Frontal cortex (tissue), 3 donors: ENCODE measurements at regions not wholly inside any gene's neighbourhood (a gene's known extent, or its start where the extent isn't known, plus 50 kb on each side); places are given as distances from the start of the nearest gene placed in this dataset.

ENCODE experiments used
- DNase-seq, 2 donors: peaks; one replicate each; pipeline ENCODE4 v3.0.0; 2012; ENCODE audit warnings: low spot score in 2 of 2
- FAIRE-seq: peaks from 2 replicates; lab custom pipeline; 2012; peaks lifted over from hg19 to GRCh38; lab: Jason Lieb, UNC
- donor health status: control.
- donor health status: control.
- donor health status: control.

- DNase-seq (no peak), FAIRE-seq (no peak)
Observed at GRCh38 chr2:136482966-136483365, 282.4 kb upstream of the THSD7B start.

GRCh38 chr2:136482006-136482405, 283.3 kb upstream of the THSD7B start:
- no peak for FAIRE-seq
- no peak for DNase-seq

- FAIRE-seq: no peak
- DNase-seq: no peak
Observed at GRCh38 chr2:136479696-136480095, 285.6 kb upstream of the THSD7B start.

GRCh38 chr2:136468799-136469369, 296.5 kb upstream of the THSD7B start:
- FAIRE-seq (no peak), DNase-seq (no peak)

- no peak for FAIRE-seq
- no peak for DNase-seq
Observed at GRCh38 chr2:136452528-136452927, 312.8 kb upstream of the THSD7B start.

- FAIRE-seq (no peak), DNase-seq (no peak)
Observed at GRCh38 chr2:136448986-136449780, 316.2 kb upstream of the THSD7B start.

GRCh38 chr2:136448432-136448831, 316.9 kb upstream of the THSD7B start:
- DNase-seq (no peak), FAIRE-seq (no peak)

- no peak for FAIRE-seq
- no peak for DNase-seq
Observed at GRCh38 chr2:136444323-136444722, 321.0 kb upstream of the THSD7B start.

- DNase-seq: no peak
- FAIRE-seq: no peak
Observed at GRCh38 chr2:136443661-136444060, 321.7 kb upstream of the THSD7B start.

- no peak for FAIRE-seq
- no peak for DNase-seq
Observed at GRCh38 chr2:136441979-136442714, 323.2 kb upstream of the THSD7B start.

- no peak for FAIRE-seq
- DNase-seq: no peak
Observed at GRCh38 chr2:136439064-136439676, 321.2 kb upstream of the CXCR4 start.

- no peak for DNase-seq
- no peak for FAIRE-seq
Observed at GRCh38 chr2:136437461-136437860, 319.5 kb upstream of the CXCR4 start.

- no peak for FAIRE-seq
- no peak for DNase-seq
Observed at GRCh38 chr2:136436936-136437335, 319.0 kb upstream of the CXCR4 start.

- FAIRE-seq (no peak), DNase-seq (no peak)
Observed at GRCh38 chr2:136434251-136434715, 316.3 kb upstream of the CXCR4 start.

- no peak for FAIRE-seq
- DNase-seq: no peak
Observed at GRCh38 chr2:136433261-136433660, 315.3 kb upstream of the CXCR4 start.

- no peak for FAIRE-seq
- DNase-seq: no peak
Observed at GRCh38 chr2:136424112-136424511, 306.2 kb upstream of the CXCR4 start.

- DNase-seq (peak in 1 of 2 donors; percentile 62), FAIRE-seq (no peak)
Observed at GRCh38 chr2:136423516-136423996, 305.6 kb upstream of the CXCR4 start.

GRCh38 chr2:136422512-136422911, 304.6 kb upstream of the CXCR4 start:
- DNase-seq: no peak
- no peak for FAIRE-seq

- FAIRE-seq (no peak), DNase-seq (no peak)
Observed at GRCh38 chr2:136420346-136420745, 302.4 kb upstream of the CXCR4 start.

GRCh38 chr2:136411946-136412345, 294.0 kb upstream of the CXCR4 start:
- FAIRE-seq (no peak), DNase-seq (no peak)
